Pancreas (tissue), 10 donors: ENCODE measurements at regions not wholly inside any gene's neighbourhood (a gene's known extent, or its start where the extent isn't known, plus 50 kb on each side); places are given as distances from the start of the nearest gene placed in this dataset.

ENCODE experiments used
- ATAC-seq, 4 donors: fragments of 200-7000 bp; cut with Tn5 transposase; one replicate each; pipeline versions ENCODE4 v1.8.0 to v1.9.1; 2020; ENCODE audit warnings: mild to moderate bottlenecking in 4 of 4, moderate library complexity in 4 of 4
- DNase-seq, 6 donors: peaks; one replicate each; pipeline ENCODE4 v3.0.0-alpha.2; 2020
- FAIRE-seq: peaks from 2 replicates; lab custom pipeline; 2012; peaks lifted over from hg19 to GRCh38; lab: Jason Lieb, UNC
- H3K27ac ChIP-seq, 4 donors: fragments of 200-600 bp; sonication (generic); 1 replicate in 3 of 4; 2 replicates in 1 of 4; pipeline versions ENCODE4 v1.5.0 to v1.8.0; 2020
- H3K27me3 ChIP-seq, 4 donors: fragments of 200-600 bp; one replicate each; pipeline ENCODE4 v1.8.0; 2021
- H3K36me3 ChIP-seq, 3 donors: fragments of 200-600 bp; sonication (generic) in 1 of 3; one replicate each; pipeline versions ENCODE4 v1.5.0 to v1.8.0; 2020 to 2021
- H3K4me1 ChIP-seq, 3 donors: fragments of 200-600 bp; one replicate each; pipeline ENCODE4 v1.8.0; 2021
- H3K4me3 ChIP-seq, 4 donors: fragments of 200-600 bp; sonication (generic) in 2 of 4; one replicate each; pipeline versions ENCODE4 v1.5.0 to v1.8.0; 2020 to 2021
- H3K9me3 ChIP-seq, 4 donors: fragments of 200-600 bp; one replicate each; pipeline ENCODE4 v1.8.0; 2021
- WGBS, 2 donors: extraction: QIAGEN DNeasy Blood & Tissue Kit; methylation state at CpG; one replicate each; pipeline ENCODE4 v1.1.7; 2013; 5-methylcytosine and 5-hydroxymethylcytosine counted together
- intact Hi-C, 3 donors: fragments of 100-400 bp; cut with DNase I; formaldehyde crosslinking; loops; one replicate each; pipeline versions ENCODE4 v1.11.1 to v1.14.2; 2022
- TF ChIP-seq, protein P1 (sequence below), 4 donors: fragments of 200-600 bp; sonication (generic) in 3 of 4; IDR thresholded peaks; one replicate each; pipeline versions ENCODE4 v1.5.0 to v1.8.0; 2021; ENCODE audit warnings: antibody characterized with exemption in 4 of 4
- donor health status: healthy with polysubstance abuse.
- donor health status: DM: no; HTN: no; CAD: no; lungs with moderate emphysema.
- donor health status: DM: no; HTN: no; CAD: no.
- donor health status: control.
- donor health status: control.
- donor health status: Bipolar disorder and iron deficiency.
- donor health status: DM: yes; HTN: yes; CAD: no.
- donor health status: DM: no; HTN: no; CAD: no.
- donor health status: DM: no; HTN: no; CAD: no.
- donor health status: DM: yes; HTN: yes; CAD: no.

DNA sequence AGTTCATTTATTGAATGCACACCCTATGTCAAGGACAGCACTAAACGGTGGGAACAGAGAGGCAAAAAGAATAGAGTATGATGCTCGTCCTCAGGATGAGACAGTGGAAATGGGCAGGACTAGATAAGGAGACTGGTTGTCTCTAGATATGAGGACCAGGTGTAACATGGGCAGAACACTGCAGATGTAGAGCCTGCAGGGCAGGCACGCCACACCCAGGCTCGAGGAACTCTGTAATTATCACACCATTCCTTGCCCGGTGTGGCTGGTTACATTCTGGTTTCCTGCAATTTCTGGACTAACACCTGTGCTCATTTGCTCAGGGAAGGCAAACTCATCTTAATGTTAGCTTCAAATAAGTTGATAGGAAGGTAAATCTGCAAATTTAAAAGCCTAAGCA, 334.4 kb downstream of the DHX15 start:
- ATAC-seq: no peak
- Histone ChIP-seq H3K9me3 (no peaks in the 10 kb centered on the region), H3K36me3 (no peaks in the 10 kb centered on the region), H3K27me3 (no peaks in the 10 kb centered on the region), H3K27ac (no peak overlapping the region), H3K4me1 (no peaks in the 10 kb centered on the region), H3K4me3 (no peak overlapping the region)
- intact Hi-C loops: no loop called here
- no peak for FAIRE-seq
- no peak for DNase-seq
- TF ChIP-seq, protein P1, sequence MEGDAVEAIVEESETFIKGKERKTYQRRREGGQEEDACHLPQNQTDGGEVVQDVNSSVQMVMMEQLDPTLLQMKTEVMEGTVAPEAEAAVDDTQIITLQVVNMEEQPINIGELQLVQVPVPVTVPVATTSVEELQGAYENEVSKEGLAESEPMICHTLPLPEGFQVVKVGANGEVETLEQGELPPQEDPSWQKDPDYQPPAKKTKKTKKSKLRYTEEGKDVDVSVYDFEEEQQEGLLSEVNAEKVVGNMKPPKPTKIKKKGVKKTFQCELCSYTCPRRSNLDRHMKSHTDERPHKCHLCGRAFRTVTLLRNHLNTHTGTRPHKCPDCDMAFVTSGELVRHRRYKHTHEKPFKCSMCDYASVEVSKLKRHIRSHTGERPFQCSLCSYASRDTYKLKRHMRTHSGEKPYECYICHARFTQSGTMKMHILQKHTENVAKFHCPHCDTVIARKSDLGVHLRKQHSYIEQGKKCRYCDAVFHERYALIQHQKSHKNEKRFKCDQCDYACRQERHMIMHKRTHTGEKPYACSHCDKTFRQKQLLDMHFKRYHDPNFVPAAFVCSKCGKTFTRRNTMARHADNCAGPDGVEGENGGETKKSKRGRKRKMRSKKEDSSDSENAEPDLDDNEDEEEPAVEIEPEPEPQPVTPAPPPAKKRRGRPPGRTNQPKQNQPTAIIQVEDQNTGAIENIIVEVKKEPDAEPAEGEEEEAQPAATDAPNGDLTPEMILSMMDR (IDR thresholded peaks at IDR 0.05): no peak
- WGBS, 2 donors: 44 to 65% methylated on average over 5 of the region's 5 CpGs

DNA sequence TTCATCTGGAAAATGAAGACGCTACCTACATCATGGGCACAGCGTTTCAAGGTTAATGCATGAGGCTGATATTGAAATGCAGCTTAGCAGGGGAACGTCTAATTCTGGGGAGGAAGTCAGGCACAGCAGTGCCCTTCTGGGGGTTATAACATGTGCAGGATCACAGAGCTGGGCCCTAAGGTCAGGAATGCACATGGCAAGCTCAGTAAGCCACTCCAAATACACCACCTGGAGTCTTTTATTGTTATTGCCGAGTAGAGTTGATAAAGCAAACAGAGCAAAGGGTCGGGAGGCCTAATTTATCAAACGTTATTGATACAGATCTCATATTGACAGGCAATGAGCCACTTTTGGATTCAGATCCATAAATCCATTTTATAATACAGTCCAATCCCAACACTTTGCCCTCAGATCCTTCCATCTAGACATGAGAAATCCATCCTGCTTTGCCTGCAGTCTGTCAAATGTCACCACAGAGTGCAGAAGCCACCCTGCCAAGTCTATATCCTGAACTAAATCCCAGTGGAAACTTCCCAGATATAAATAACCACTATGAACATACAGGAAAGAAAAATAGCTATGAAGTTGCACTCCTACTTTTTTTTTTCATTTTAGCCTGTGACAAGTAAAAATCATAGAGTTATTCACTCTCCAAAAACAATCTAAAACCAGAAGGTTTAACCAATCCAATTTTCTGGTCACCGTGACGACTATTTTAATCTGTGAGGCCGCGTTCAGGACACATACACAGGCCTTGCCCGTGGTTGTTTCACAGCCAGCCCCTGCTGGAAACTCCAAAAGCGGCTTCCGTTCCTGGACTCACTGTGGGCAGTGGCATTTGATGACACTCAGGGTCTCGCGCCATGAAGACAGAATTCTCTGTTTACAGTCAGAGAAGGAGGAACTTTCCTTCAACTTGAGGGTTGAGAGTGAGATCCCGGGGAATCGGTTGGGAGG, 335.4 kb downstream of the DHX15 start:
- no peaks in the 10 kb centered on the region for H3K9me3 ChIP-seq
- H3K27me3 ChIP-seq: no peaks in the 10 kb centered on the region
- intact Hi-C loops: no loop called here
- H3K4me3 ChIP-seq: no peak overlapping the region
- FAIRE-seq (no peak), DNase-seq (no peak), ATAC-seq (no peak)
- TF ChIP-seq, protein P1 (IDR thresholded peaks at IDR 0.05): no peak
- no peaks in the 10 kb centered on the region for H3K4me1 ChIP-seq
- H3K27ac ChIP-seq: no peak overlapping the region
- WGBS, 2 donors: 51 to 57% methylated on average over 17 of the region's 17 CpGs
- no peaks in the 10 kb centered on the region for H3K36me3 ChIP-seq

DNA sequence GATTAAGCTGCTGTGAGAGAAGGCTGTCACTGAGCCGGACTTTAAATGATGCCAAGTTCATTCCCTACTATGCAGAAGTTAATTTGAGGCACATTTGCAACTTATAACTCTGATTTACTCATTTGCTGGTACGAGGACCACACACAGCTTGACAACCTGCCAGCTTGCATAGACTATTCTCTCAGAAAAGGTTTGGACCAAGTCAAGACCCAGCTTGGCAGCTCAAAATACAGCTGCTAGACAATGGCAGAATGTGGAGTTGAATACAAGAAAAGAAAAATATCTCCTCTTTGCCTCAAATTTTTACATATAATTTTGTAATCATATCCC, 338.9 kb downstream of the DHX15 start:
- FAIRE-seq (no peak), ATAC-seq (no peak), DNase-seq (no peak)
- Histone ChIP-seq H3K4me3 (no peak overlapping the region), H3K27me3 (no peaks in the 10 kb centered on the region), H3K27ac (no peak overlapping the region), H3K9me3 (no peaks in the 10 kb centered on the region), H3K36me3 (no peaks in the 10 kb centered on the region), H3K4me1 (no peaks in the 10 kb centered on the region)
- intact Hi-C loops: no loop called here
- WGBS, 2 donors: 60 to 79% methylated on average over 2 of the region's 2 CpGs
- TF ChIP-seq, protein P1 (IDR thresholded peaks at IDR 0.05): no peak

DNA sequence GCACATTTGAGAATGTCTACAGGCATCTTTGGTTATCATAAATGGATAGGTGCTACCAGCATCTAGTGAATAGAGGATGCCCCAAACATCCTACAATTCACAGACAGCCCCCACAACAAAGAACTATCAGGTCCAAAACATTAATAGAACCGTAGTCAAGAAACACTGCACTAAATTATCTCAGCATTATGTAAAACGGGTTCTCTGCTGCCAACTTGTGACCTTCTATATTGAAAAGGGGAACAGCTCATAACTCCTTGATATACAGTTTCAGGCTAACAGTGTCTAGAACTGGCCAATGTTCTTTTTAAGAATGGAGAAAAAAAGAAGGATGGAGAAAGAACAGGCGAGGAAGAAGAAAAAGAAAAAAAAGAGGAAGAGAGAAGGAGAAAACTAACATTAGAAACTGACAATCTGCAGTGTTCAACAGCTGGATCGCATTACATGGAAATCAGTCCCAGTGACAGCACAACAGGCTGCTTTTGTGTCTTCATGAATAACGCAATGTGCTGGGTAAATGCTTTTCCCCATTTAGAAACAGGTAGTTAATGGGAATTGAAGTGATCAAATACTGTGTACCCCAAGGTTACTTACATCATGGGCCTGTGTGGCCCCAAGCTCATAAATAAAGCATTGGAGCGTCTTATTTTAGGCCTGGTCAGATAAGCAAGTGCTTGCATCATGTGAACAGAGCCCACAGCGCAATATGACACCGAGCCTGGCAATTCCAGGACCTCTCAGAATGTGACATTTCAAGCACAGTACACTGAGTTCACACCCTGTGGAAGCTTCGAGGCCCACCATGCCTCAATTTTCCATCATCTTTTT, 339.5 kb downstream of the DHX15 start:
- ATAC-seq: no peak
- no peak for FAIRE-seq
- no peak overlapping the region for H3K4me3 ChIP-seq

More for the DNA sequence above, 339.5 kb downstream of the DHX15 start:
- TF ChIP-seq, protein P1 (IDR thresholded peaks at IDR 0.05): no peak
- Histone ChIP-seq H3K27ac (no peak overlapping the region), H3K4me1 (no peaks in the 10 kb centered on the region), H3K9me3 (no peaks in the 10 kb centered on the region), H3K27me3 (no peaks in the 10 kb centered on the region), H3K36me3 (no peaks in the 10 kb centered on the region)
- no peak for DNase-seq
- intact Hi-C loops: no loop called here
- 58 to 67% methylated on average over 9 of the region's 9 CpGs for whole genome bisulfite sequencing, 2 donors
